RWPE2 (cell line): ENCODE measurements at regions not wholly inside any gene's neighbourhood (a gene's known extent, or its start where the extent isn't known, plus 50 kb on each side); places are given as distances from the start of the nearest gene placed in this dataset.

Source experiments
- ATAC-seq: fragments of 200-7000 bp; cut with Tn5 transposase; 3 replicates; pipeline ENCODE4 v1.9.1; 2021; ENCODE audit warnings: low read depth
- DNase-seq: peaks from one replicate; pipeline ENCODE4 v3.0.0-alpha.2; 2020; ENCODE audit warnings: low spot score
- H3K27ac ChIP-seq: fragments of 450-650 bp; 2 replicates; pipeline ENCODE4 v1.5.1; 2017; ENCODE audit warnings: mild to moderate bottlenecking; ENCODE audit not compliant: poor library complexity, severe bottlenecking
- H3K27me3 ChIP-seq: fragments of 250-450 bp; sonication (Bioruptor Pico); 2 replicates; pipeline ENCODE4 v1.5.1; 2021; ENCODE audit warnings: mild to moderate bottlenecking, moderate library complexity; ENCODE audit not compliant: insufficient read depth, poor library complexity, severe bottlenecking
- H3K36me3 ChIP-seq: fragments of 250-450 bp; sonication (Bioruptor Pico); 2 replicates; pipeline ENCODE4 v1.5.1; 2020; ENCODE audit warnings: low read depth, mild to moderate bottlenecking, moderate library complexity
- H3K4me1 ChIP-seq: fragments of 250-450 bp; sonication (Bioruptor Pico); 2 replicates; pipeline ENCODE4 v1.5.1; 2021; ENCODE audit warnings: mild to moderate bottlenecking, moderate library complexity; ENCODE audit not compliant: insufficient read depth, poor library complexity, severe bottlenecking
- H3K4me3 ChIP-seq: fragments of 250-450 bp; sonication (Bioruptor Pico); 2 replicates; pipeline ENCODE4 v1.5.1; 2021; ENCODE audit warnings: mild to moderate bottlenecking, moderate library complexity; ENCODE audit not compliant: severe bottlenecking
- H3K9me3 ChIP-seq: fragments of 250-450 bp; sonication (Bioruptor Pico); 2 replicates; pipeline ENCODE4 v1.5.1; 2021; ENCODE audit warnings: mild to moderate bottlenecking, moderate library complexity; ENCODE audit not compliant: severe bottlenecking
- TF ChIP-seq, protein P1 (sequence below): fragments of 450-650 bp; IDR thresholded peaks from one replicate; pipeline ENCODE4 v1.5.1; 2017; ENCODE audit warnings: mild to moderate bottlenecking, moderate library complexity; ENCODE audit not compliant: poor library complexity, severe bottlenecking

DNA sequence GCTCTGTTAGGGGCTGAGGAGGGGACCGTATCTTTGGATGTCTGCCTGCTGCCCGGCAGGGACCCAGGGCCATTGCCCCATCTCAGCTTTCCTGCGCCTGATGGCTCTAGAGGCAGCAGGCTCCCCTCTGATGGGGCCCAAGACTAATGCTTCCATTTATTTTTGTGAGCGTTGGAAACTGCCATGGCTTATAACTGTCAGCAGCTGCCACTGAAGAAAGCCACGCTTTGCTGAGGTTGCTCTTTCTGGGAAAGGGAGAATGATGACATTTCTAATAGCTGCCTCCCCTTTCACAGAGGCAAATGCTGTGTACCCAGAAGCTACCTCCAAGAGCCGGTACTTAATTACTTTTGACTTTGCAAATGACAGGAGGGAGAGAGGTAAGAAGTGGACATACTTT is 103.8 kb downstream of the HAPSTR1 start:
- no peak for ATAC-seq
- DNase-seq = no peak
- H3K4me1 ChIP-seq = no peaks in the 10 kb centered on the region
- TF ChIP-seq, protein P1, sequence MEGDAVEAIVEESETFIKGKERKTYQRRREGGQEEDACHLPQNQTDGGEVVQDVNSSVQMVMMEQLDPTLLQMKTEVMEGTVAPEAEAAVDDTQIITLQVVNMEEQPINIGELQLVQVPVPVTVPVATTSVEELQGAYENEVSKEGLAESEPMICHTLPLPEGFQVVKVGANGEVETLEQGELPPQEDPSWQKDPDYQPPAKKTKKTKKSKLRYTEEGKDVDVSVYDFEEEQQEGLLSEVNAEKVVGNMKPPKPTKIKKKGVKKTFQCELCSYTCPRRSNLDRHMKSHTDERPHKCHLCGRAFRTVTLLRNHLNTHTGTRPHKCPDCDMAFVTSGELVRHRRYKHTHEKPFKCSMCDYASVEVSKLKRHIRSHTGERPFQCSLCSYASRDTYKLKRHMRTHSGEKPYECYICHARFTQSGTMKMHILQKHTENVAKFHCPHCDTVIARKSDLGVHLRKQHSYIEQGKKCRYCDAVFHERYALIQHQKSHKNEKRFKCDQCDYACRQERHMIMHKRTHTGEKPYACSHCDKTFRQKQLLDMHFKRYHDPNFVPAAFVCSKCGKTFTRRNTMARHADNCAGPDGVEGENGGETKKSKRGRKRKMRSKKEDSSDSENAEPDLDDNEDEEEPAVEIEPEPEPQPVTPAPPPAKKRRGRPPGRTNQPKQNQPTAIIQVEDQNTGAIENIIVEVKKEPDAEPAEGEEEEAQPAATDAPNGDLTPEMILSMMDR = no peak
- H3K27ac ChIP-seq = no peak overlapping the region
- no peaks in the 10 kb centered on the region for H3K27me3 ChIP-seq
- H3K4me3 ChIP-seq = no peak overlapping the region
- no peaks in the 10 kb centered on the region for H3K9me3 ChIP-seq
- no peaks in the 10 kb centered on the region for H3K36me3 ChIP-seq

DNA sequence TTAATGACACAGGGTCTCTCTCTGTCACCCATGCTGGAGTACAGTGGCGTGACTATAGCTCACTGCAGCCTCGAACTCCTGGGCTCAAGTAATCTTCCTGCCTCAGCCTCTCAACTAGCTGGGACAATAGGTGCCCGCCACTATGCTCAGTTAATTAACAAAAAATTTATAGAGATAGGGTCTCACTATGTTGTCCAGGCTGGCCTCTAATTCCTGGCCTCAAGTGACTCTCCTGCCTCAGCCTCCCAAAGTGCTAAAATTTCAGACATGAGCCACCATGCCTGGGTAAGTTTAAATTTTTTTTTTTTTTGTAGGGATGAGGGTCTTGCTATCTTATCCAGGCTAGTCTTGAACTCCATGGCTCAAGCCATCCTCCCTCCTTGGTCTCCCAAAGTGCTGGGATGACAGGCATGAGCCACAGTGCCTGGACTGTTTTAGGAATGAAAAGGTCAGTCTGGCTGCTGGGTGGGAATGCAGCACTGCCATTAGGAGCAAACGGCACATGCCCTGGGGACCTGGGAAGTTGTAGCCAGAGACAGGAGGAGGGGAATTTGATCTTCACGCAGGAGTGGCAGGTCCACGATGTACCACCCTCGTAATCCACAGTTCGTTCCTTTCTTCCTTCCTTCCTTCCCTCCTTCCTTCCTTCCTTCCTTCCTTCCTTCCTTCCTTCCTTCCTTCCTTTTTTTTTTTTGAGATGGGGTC is 106.7 kb downstream of the HAPSTR1 start:
- Histone ChIP-seq H3K27me3 (no peaks in the 10 kb centered on the region), H3K4me1 (no peaks in the 10 kb centered on the region), H3K36me3 (no peaks in the 10 kb centered on the region), H3K27ac (no peak overlapping the region), H3K4me3 (no peak overlapping the region), H3K9me3 (no peaks in the 10 kb centered on the region)
- TF ChIP-seq, protein P1 = no peak
- DNase-seq (no peak), ATAC-seq (no peak)

DNA sequence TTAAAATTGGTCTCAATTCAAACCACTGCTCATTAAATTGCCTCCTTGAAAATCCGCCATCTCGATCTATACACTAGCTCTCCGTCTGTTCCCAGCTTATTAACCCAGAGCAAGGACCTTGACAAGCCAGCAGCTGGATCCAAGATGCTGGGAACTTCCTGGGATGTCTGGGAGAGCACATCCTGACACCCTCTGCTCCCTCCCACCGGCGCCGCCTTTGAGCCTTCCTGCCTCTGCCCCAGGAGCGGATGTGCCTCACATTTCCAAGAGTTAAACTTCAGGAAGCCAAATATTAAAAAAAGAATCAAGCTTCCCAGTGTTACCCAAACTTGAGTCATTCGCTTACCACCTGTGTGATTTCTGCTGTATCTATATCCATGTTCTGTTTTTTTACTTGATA is 107.9 kb downstream of the HAPSTR1 start:
- no peaks in the 10 kb centered on the region for H3K36me3 ChIP-seq
- H3K27me3 ChIP-seq = no peaks in the 10 kb centered on the region
- H3K4me1 ChIP-seq = no peaks in the 10 kb centered on the region
- ATAC-seq (no peak; the same call in 2 of the 3 replicates), DNase-seq (no peak)
- TF ChIP-seq, protein P1 = no peak
- H3K27ac ChIP-seq = no peak overlapping the region
- H3K9me3 ChIP-seq = no peaks in the 10 kb centered on the region
- no peak overlapping the region for H3K4me3 ChIP-seq

DNA sequence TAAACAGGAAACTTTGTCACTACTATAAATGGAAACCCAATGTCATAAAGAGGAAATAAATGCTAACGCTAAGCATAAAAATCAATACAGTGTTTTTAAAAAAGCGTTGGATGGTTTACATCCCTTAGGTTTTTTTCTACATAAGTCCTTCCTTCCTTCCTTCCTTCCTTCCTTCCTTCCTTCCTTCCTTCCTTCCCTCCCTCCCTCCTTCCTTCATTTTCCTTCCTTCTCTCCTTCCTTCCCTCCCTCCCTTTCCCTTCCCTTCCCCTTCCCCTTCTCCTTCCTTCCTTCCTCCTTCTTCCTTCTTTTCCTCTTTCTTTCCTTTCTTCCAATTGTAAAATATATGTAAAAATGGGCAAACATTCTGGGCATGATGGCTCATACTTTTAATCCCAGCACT is 108.3 kb downstream of the HAPSTR1 start:
- Histone ChIP-seq H3K36me3 (no peaks in the 10 kb centered on the region), H3K27ac (no peak overlapping the region), H3K27me3 (no peaks in the 10 kb centered on the region), H3K9me3 (no peaks in the 10 kb centered on the region), H3K4me1 (no peaks in the 10 kb centered on the region), H3K4me3 (no peak overlapping the region)
- DNase-seq = no peak
- ATAC-seq = no peak
- TF ChIP-seq, protein P1 = no peak

DNA sequence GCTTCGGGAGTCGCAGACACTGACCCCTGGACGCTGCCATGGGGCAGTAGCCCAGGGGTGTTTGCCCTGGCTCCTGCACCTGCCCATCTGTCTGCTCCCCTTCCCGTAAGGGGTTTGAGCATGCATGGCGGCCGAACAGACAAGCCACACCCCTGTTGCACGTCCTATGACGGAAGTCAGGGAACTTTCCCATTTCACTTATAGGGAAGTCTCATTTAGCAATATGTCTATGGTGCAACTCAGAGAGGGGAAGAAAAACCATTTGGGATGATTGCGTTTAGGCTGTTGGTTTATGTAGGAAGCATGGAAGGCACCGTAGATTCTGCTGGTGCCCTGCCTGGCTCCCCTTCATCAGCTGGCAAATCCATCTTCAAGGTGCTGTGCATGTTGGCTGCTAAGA is 112.5 kb downstream of the HAPSTR1 start:
- ATAC-seq (no peak), DNase-seq (no peak)
- TF ChIP-seq, protein P1 = no peak
- no peak overlapping the region for H3K27ac ChIP-seq
- no peaks in the 10 kb centered on the region for H3K36me3 ChIP-seq
- H3K27me3 ChIP-seq = no peaks in the 10 kb centered on the region
- no peak overlapping the region for H3K4me3 ChIP-seq
- no peaks in the 10 kb centered on the region for H3K9me3 ChIP-seq
- H3K4me1 ChIP-seq = no peaks in the 10 kb centered on the region
